ENCODE measurements at regions not wholly inside any gene's neighbourhood (a gene's known extent, or its start where the extent isn't known, plus 50 kb on each side); places are given as distances from the start of the nearest gene placed in this dataset.

DNA sequence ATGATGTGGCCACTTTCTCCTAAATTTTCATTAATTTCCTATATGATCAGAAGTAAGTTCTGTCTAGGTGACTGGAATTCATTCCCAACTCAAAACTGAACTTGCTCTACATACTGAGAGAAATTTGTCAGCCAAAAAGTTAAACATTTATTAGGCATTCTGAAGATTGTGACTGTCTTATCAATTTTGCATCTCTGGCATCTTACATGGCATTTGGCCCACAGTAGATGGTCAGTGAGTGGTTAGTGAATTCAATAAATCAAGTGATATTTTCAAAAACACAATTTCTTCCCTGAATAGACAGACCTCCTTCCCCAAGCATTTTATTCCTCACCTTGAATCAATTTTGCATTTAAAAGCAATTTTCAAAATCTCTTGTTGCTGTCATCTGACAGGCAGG, 363.2 kb upstream of the NBEA start (continued):
- TF ChIP-seq ZNF19 (tag by site-specific recombination; IDR thresholded peaks at IDR 0.05; ENCODE audit: low read depth): no peak
- no peak for TF ChIP-seq ZSCAN30 (tag by site-specific recombination; IDR thresholded peaks at IDR 0.05)
- TF ChIP-seq, protein P1, sequence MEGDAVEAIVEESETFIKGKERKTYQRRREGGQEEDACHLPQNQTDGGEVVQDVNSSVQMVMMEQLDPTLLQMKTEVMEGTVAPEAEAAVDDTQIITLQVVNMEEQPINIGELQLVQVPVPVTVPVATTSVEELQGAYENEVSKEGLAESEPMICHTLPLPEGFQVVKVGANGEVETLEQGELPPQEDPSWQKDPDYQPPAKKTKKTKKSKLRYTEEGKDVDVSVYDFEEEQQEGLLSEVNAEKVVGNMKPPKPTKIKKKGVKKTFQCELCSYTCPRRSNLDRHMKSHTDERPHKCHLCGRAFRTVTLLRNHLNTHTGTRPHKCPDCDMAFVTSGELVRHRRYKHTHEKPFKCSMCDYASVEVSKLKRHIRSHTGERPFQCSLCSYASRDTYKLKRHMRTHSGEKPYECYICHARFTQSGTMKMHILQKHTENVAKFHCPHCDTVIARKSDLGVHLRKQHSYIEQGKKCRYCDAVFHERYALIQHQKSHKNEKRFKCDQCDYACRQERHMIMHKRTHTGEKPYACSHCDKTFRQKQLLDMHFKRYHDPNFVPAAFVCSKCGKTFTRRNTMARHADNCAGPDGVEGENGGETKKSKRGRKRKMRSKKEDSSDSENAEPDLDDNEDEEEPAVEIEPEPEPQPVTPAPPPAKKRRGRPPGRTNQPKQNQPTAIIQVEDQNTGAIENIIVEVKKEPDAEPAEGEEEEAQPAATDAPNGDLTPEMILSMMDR (tag by site-specific recombination; IDR thresholded peaks at IDR 0.05): no peak
- TF ChIP-seq ZSCAN5A (tag by site-specific recombination; IDR thresholded peaks at IDR 0.05): no peak
- TF ChIP-seq FEZF1 (tag by site-specific recombination; IDR thresholded peaks at IDR 0.05): no peak
- no peak for TF ChIP-seq ZNF133 (tag by site-specific recombination; IDR thresholded peaks at IDR 0.05)
- no peak for TF ChIP-seq WT1 (tag by site-specific recombination; IDR thresholded peaks at IDR 0.05)
- TF ChIP-seq KLF1 (tag by site-specific recombination; IDR thresholded peaks at IDR 0.05): no peak
- TF ChIP-seq ZNF416 (tag by site-specific recombination; IDR thresholded peaks at IDR 0.05): no peak
- no peak for TF ChIP-seq KLF7 (tag by site-specific recombination; IDR thresholded peaks at IDR 0.05; ENCODE audit: borderline replicate concordance)

DNA sequence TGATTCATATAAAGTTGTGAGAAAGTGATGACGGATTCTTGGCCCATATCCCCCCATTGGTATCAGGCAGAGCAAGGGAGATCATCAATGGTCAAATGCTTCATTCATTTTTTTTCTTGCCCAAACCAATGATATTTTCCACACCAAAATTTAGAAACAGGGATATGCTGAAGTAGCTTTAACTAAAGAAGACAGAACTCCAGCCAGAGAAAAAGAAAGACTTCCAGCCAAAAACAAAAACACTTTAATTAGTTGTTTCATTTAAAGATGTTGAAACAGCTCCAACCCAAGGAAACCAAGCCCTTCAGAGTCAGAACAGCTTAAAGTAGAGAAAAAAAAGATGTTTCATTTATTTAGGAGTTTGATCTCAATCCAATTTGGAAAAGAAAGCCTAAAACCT, 358.9 kb upstream of the NBEA start:
- H3K27ac ChIP-seq (ENCODE audit: extremely low read depth, low read depth, low read length): no peak overlapping the region
- ChIA-PET CTCF (interaction anchor here (0.5 kb wide), 1 partner anchor 155 kb away, joined by 3 read pairs; no protein-coding TSS in a partner anchor), POLR2A (no interaction called here)
- no peaks in the 10 kb centered on the region for H3K36me3 ChIP-seq (ENCODE audit: control insufficient read depth in 2 of 2, insufficient read depth in 1 of 2, low read length in 2 of 2)
- H3K9me3 ChIP-seq (ENCODE audit: control insufficient read depth, insufficient read depth, low read depth, low read length): no peaks in the 10 kb centered on the region
- no peaks in the 10 kb centered on the region for H3K4me1 ChIP-seq (ENCODE audit: control insufficient read depth, insufficient read depth, low read length)
- H3K4me3 ChIP-seq (ENCODE audit: low read depth, low read length): no peak overlapping the region
- TF ChIP-seq MZF1 (tag by site-specific recombination; IDR thresholded peaks at IDR 0.05; ENCODE audit: borderline replicate concordance) (no peak), REPIN1 (tag by site-specific recombination; IDR thresholded peaks at IDR 0.05; ENCODE audit: low read depth) (no peak), ZNF266 (tag by site-specific recombination; IDR thresholded peaks at IDR 0.05; ENCODE audit: low read depth) (no peak), ZSCAN16 (tag by site-specific recombination; IDR thresholded peaks at IDR 0.05) (no peak), SP7 (tag by site-specific recombination; IDR thresholded peaks at IDR 0.05) (no peak), KLF16 (tag by site-specific recombination; IDR thresholded peaks at IDR 0.05) (no peak), PRDM6 (tag by site-specific recombination; IDR thresholded peaks at IDR 0.05) (no peak), ZNF248 (tag by site-specific recombination; IDR thresholded peaks at IDR 0.05) (no peak), ZNF600 (tag by site-specific recombination; IDR thresholded peaks at IDR 0.05) (no peak), ZNF555 (tag by site-specific recombination; conservative IDR thresholded peaks at IDR 0.05) (no peak), ZBTB20 (tag by site-specific recombination; IDR thresholded peaks at IDR 0.05) (no peak), KLF9 (tag by site-specific recombination; IDR thresholded peaks at IDR 0.05; ENCODE audit: low read depth) (no peak), ZBTB7A (tag by site-specific recombination; IDR thresholded peaks at IDR 0.05; ENCODE audit: low read depth) (no peak), ZNF138 (tag by site-specific recombination; IDR thresholded peaks at IDR 0.05; ENCODE audit: borderline replicate concordance) (no peak)
- TF ChIP-seq, protein P2, sequence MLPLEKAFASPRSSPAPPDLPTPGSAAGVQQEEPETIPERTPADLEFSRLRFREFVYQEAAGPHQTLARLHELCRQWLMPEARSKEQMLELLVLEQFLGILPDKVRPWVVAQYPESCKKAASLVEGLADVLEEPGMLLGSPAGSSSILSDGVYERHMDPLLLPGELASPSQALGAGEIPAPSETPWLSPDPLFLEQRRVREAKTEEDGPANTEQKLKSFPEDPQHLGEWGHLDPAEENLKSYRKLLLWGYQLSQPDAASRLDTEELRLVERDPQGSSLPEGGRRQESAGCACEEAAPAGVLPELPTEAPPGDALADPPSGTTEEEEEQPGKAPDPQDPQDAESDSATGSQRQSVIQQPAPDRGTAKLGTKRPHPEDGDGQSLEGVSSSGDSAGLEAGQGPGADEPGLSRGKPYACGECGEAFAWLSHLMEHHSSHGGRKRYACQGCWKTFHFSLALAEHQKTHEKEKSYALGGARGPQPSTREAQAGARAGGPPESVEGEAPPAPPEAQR (tag by site-specific recombination; IDR thresholded peaks at IDR 0.05): no peak
